ENCODE measurements at regions not wholly inside any gene's neighbourhood (a gene's known extent, or its start where the extent isn't known, plus 50 kb on each side); places are given as distances from the start of the nearest gene placed in this dataset.

DNA sequence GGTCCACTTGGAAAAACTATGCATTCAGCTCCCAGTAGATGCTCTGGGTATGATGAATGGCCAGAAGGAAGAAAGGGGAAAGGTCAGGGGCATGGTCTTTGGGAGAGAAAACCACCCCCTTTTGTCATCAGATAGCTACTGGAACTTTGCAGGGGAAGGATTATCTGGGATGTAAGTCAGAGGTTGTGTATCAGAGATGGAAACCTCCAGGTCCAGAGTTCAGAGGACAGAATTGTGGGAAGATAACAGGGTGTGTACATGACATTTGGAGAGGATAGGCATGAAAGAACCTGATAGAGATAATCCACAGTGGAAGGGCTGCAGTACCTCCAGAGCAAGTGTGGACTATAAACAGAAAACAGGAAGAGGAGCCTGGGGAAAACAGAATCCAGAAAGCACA, 262.7 kb downstream of the SPRY1 start:
- no peak overlapping the region for H3K9ac ChIP-seq (ENCODE audit: insufficient read length, low read depth)
- no peaks in the 10 kb centered on the region for H3K27me3 ChIP-seq (ENCODE audit: insufficient read depth, insufficient read length)
- no peak for DNase-seq (ENCODE audit: low read depth, low spot score)
- TF ChIP-seq YY1 (IDR thresholded peaks at IDR 0.05; ENCODE audit: insufficient read depth, insufficient read length) (no peak), ZNF274 (IDR thresholded peaks at IDR 0.05; ENCODE audit: low read depth, low read length) (no peak), SUZ12 (IDR thresholded peaks at IDR 0.05; ENCODE audit: extremely low read depth, insufficient read depth, insufficient read length) (no peak)
- H3K4me1 ChIP-seq (ENCODE audit: insufficient read depth, insufficient read length): no peaks in the 10 kb centered on the region
- H3K9me3 ChIP-seq (ENCODE audit: insufficient read depth, low read length): peaks cover 10% of the 10 kb centered on the region; the same call in 1 of the 2 replicates
- H3K36me3 ChIP-seq (ENCODE audit: insufficient read depth, insufficient read length, low read length): no peaks in the 10 kb centered on the region
- H3K4me3 ChIP-seq (ENCODE audit: insufficient read length, low read depth): no peak overlapping the region

DNA sequence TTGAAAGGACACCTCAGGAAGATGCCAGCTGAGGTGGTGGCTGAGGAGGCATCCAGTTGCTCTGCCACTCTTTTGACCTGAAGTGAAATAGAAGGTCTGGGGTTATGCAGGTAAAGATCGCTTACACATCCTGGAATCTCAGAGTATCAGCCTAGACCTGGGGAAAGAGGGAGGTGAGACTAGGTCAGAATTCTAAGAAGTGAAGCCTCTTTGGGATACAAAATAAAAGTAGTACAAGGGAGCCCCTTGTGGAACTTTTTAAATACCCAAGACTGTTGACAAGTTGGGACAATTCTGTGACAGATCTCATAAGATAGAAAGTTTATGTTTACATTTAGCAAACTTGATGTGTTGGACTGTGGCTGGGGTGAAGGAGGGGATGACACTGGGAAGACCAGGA, 263.1 kb downstream of the SPRY1 start:
- TF ChIP-seq SUZ12 (IDR thresholded peaks at IDR 0.05; ENCODE audit: extremely low read depth, insufficient read depth, insufficient read length) (no peak), YY1 (IDR thresholded peaks at IDR 0.05; ENCODE audit: insufficient read depth, insufficient read length) (no peak), ZNF274 (IDR thresholded peaks at IDR 0.05; ENCODE audit: low read depth, low read length) (no peak)
- Histone ChIP-seq H3K9me3 (ENCODE audit: insufficient read depth, low read length) (peaks cover 10% of the 10 kb centered on the region; the same call in 1 of the 2 replicates), H3K4me1 (ENCODE audit: insufficient read depth, insufficient read length) (no peaks in the 10 kb centered on the region), H3K27me3 (ENCODE audit: insufficient read depth, insufficient read length) (no peaks in the 10 kb centered on the region), H3K9ac (ENCODE audit: insufficient read length, low read depth) (no peak overlapping the region), H3K4me3 (ENCODE audit: insufficient read length, low read depth) (no peak overlapping the region), H3K36me3 (ENCODE audit: insufficient read depth, insufficient read length, low read length) (no peaks in the 10 kb centered on the region)
- peak; percentile 13 for DNase-seq (ENCODE audit: low read depth, low spot score)

DNA sequence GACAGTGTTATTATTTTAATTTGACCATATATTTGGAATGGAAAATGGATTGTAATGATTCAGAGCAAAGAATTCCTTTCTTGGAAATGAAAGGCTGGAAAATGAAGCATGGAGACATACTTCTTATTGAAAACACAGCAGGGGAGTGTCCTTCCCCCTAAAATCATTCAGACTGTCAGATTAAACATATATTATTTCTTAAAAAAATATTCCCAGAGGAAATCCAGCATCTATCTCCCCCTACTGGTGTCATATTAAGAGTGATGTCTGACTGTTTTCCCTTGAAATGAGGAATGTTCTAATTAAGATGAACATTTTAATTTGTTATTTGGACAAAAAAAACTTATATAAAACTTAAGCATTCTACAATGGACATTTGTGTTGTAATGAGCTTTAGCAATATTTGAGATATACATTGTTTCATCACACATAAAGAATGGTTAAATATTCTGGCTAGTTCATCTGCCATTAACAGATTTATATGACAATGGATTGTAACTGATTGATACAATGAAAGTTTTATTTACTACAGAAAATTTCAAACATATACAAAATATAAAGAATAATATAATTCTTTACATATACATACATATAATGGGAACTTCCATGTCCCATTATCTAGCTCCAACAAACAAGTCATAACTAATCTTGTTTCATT, 264.6 kb downstream of the SPRY1 start:
- no peaks in the 10 kb centered on the region for H3K36me3 ChIP-seq (ENCODE audit: insufficient read depth, insufficient read length, low read length)
- no peaks in the 10 kb centered on the region for H3K4me1 ChIP-seq (ENCODE audit: insufficient read depth, insufficient read length)
- DNase-seq (ENCODE audit: low read depth, low spot score): no peak
- no peak for TF ChIP-seq ZNF274 (IDR thresholded peaks at IDR 0.05; ENCODE audit: low read depth, low read length)
- TF ChIP-seq YY1 (IDR thresholded peaks at IDR 0.05; ENCODE audit: insufficient read depth, insufficient read length): no peak
- TF ChIP-seq SUZ12 (IDR thresholded peaks at IDR 0.05; ENCODE audit: extremely low read depth, insufficient read depth, insufficient read length): no peak
- no peak overlapping the region for H3K9ac ChIP-seq (ENCODE audit: insufficient read length, low read depth)
- H3K27me3 ChIP-seq (ENCODE audit: insufficient read depth, insufficient read length): no peaks in the 10 kb centered on the region
- peaks cover 7% of the 10 kb centered on the region; the same call in 1 of the 2 replicates for H3K9me3 ChIP-seq (ENCODE audit: insufficient read depth, low read length)
- H3K4me3 ChIP-seq (ENCODE audit: insufficient read length, low read depth): no peak overlapping the region

DNA sequence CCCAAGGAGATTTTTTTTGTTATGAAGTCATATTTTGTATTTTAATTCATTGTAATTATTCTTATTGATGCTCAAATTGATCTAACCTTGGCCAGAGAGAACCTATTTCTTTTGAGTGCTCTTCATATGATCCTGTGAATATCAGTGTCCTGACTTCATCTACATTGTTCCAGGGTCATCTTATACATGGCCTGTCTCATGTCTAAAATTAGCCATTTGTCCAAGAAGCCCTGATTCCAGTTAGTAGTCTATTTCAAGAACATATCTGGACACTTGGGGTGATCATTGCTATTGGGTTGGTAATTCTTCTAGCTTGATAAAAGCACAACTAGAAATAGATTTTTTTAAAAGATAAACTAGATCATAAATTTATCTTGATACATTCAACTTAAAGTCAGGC, 266.2 kb downstream of the SPRY1 start:
- H3K9ac ChIP-seq (ENCODE audit: insufficient read length, low read depth): no peak overlapping the region
- no peak overlapping the region for H3K4me3 ChIP-seq (ENCODE audit: insufficient read length, low read depth)
- H3K9me3 ChIP-seq (ENCODE audit: insufficient read depth, low read length): no peaks in the 10 kb centered on the region
- no peaks in the 10 kb centered on the region for H3K27me3 ChIP-seq (ENCODE audit: insufficient read depth, insufficient read length)
- TF ChIP-seq SUZ12 (IDR thresholded peaks at IDR 0.05; ENCODE audit: extremely low read depth, insufficient read depth, insufficient read length) (no peak), ZNF274 (IDR thresholded peaks at IDR 0.05; ENCODE audit: low read depth, low read length) (no peak), YY1 (IDR thresholded peaks at IDR 0.05; ENCODE audit: insufficient read depth, insufficient read length) (no peak)
- DNase-seq (ENCODE audit: low read depth, low spot score): no peak
- no peaks in the 10 kb centered on the region for H3K4me1 ChIP-seq (ENCODE audit: insufficient read depth, insufficient read length)
- no peaks in the 10 kb centered on the region for H3K36me3 ChIP-seq (ENCODE audit: insufficient read depth, insufficient read length, low read length)

DNA sequence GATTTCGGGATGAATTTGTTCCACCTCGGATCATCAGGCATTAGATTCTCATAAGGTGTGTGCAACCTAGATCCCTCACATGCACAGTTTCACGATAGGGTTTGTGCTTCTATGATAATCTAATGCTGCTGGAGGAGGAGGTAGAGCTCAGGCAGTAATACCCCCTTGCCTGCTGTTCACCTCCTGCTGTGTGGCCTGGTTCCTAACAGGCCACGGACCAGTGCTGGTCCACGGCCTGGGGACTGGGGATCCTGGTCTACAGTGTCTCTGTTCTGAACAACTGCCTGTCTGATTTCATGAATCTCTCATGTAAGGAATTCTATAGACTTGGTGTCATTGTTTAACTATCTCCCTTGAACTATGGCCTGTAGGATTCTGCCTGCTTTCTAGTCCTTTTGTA, 269.9 kb downstream of the SPRY1 start:
- TF ChIP-seq ZNF274 (IDR thresholded peaks at IDR 0.05; ENCODE audit: low read depth, low read length) (no peak), SUZ12 (IDR thresholded peaks at IDR 0.05; ENCODE audit: extremely low read depth, insufficient read depth, insufficient read length) (no peak), YY1 (IDR thresholded peaks at IDR 0.05; ENCODE audit: insufficient read depth, insufficient read length) (no peak)
- H3K9ac ChIP-seq (ENCODE audit: insufficient read length, low read depth): no peak overlapping the region
- H3K4me3 ChIP-seq (ENCODE audit: insufficient read length, low read depth): no peak overlapping the region
- no peaks in the 10 kb centered on the region for H3K9me3 ChIP-seq (ENCODE audit: insufficient read depth, low read length)
- no peaks in the 10 kb centered on the region for H3K27me3 ChIP-seq (ENCODE audit: insufficient read depth, insufficient read length)
- no peaks in the 10 kb centered on the region for H3K4me1 ChIP-seq (ENCODE audit: insufficient read depth, insufficient read length)
- DNase-seq (ENCODE audit: low read depth, low spot score): no peak
- H3K36me3 ChIP-seq (ENCODE audit: insufficient read depth, insufficient read length, low read length): no peaks in the 10 kb centered on the region

DNA sequence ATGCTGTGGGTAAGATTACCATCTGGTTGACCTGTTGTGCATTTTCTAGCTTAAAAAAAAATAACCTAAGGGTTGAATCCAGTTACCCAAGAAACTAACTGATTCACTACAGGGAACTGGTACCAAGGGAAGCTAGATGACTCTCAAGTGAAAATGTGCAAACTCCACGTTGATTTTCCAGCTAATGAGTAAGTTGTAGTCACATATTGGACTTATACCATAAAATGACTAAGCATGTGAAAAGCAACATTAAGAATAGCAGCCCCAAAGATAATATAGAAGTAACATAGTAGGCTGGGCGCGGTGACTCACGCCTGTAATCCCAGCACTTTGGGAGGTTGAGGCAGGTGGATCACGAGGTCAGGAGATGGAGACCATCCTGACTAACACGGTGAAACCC, 270.9 kb downstream of the SPRY1 start:
- H3K9me3 ChIP-seq (ENCODE audit: insufficient read depth, low read length): no peaks in the 10 kb centered on the region
- DNase-seq (ENCODE audit: low read depth, low spot score): no peak
- H3K9ac ChIP-seq (ENCODE audit: insufficient read length, low read depth): no peak overlapping the region
- TF ChIP-seq ZNF274 (IDR thresholded peaks at IDR 0.05; ENCODE audit: low read depth, low read length) (no peak), YY1 (IDR thresholded peaks at IDR 0.05; ENCODE audit: insufficient read depth, insufficient read length) (no peak), SUZ12 (IDR thresholded peaks at IDR 0.05; ENCODE audit: extremely low read depth, insufficient read depth, insufficient read length) (no peak)
- H3K36me3 ChIP-seq (ENCODE audit: insufficient read depth, insufficient read length, low read length): no peaks in the 10 kb centered on the region
- H3K4me1 ChIP-seq (ENCODE audit: insufficient read depth, insufficient read length): no peaks in the 10 kb centered on the region
- no peaks in the 10 kb centered on the region for H3K27me3 ChIP-seq (ENCODE audit: insufficient read depth, insufficient read length)
- no peak overlapping the region for H3K4me3 ChIP-seq (ENCODE audit: insufficient read length, low read depth)

DNA sequence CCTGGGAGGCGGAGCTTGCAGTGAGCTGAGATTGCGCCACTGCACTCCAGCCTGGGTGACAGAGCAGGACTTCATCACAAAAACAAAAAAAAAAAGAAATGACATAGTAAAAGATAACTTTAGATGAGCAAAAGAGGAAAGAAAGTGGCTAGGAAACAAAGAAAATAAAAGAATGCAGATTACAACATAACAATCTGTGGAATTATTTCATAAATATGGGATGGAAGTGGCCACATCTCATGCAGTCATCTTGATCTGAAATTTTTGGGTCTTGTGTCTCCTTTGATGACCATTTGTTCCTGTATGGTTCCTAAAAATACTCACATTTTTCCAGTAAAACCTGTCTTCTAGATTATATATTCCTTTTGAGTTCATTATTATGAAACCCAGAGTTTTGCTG, 271.4 kb downstream of the SPRY1 start:
- Histone ChIP-seq H3K27me3 (ENCODE audit: insufficient read depth, insufficient read length) (no peaks in the 10 kb centered on the region), H3K36me3 (ENCODE audit: insufficient read depth, insufficient read length, low read length) (no peaks in the 10 kb centered on the region), H3K4me1 (ENCODE audit: insufficient read depth, insufficient read length) (no peaks in the 10 kb centered on the region), H3K9ac (ENCODE audit: insufficient read length, low read depth) (no peak overlapping the region), H3K4me3 (ENCODE audit: insufficient read length, low read depth) (no peak overlapping the region), H3K9me3 (ENCODE audit: insufficient read depth, low read length) (no peaks in the 10 kb centered on the region)
- TF ChIP-seq YY1 (IDR thresholded peaks at IDR 0.05; ENCODE audit: insufficient read depth, insufficient read length) (no peak), ZNF274 (IDR thresholded peaks at IDR 0.05; ENCODE audit: low read depth, low read length) (no peak), SUZ12 (IDR thresholded peaks at IDR 0.05; ENCODE audit: extremely low read depth, insufficient read depth, insufficient read length) (no peak)
- no peak for DNase-seq (ENCODE audit: low read depth, low spot score)

All from NT2/D1 (cell line).